HepG2 (cell line): ENCODE measurements at regions not wholly inside any gene's neighbourhood (a gene's known extent, or its start where the extent isn't known, plus 50 kb on each side); places are given as distances from the start of the nearest gene placed in this dataset.

Experiments
- ATAC-seq: fragments of 200-7000 bp; cut with Tn5 transposase; 3 replicates; pipeline ENCODE4 v1.9.1; 2020; ENCODE audit warnings: mild to moderate bottlenecking, moderate library complexity
- BruUV-seq: library from RNA; stranded (reverse); fragments of 400-500 nt; replicated peaks from 2 replicates; lab custom pipeline; 2021; lab: Mats Ljungman, UMichigan
- CTCF ChIA-PET: fragments of 300-600 bp; formaldehyde crosslinking; extraction: SDS; loops from one replicate; lab custom pipeline; 2021; ENCODE audit warnings: low total read pairs, inconsistent platforms, low intra/inter-chr PET ratio; lab: Yijun Ruan, JAX
- POLR2A ChIA-PET: fragments of 350-600 bp; sonication (Branson Sonifier 250); formaldehyde crosslinking; loops from one replicate; lab custom pipeline; 2020; ENCODE audit warnings: antibody characterized with exemption, inconsistent platforms; lab: Yijun Ruan, JAX
- DNase-seq: peaks from one replicate; pipeline ENCODE4 v3.0.0-alpha.2; 2015; ENCODE audit warnings: low spot score
- FAIRE-seq: peaks from 3 replicates; lab custom pipeline; 2011; peaks lifted over from hg19 to GRCh38; lab: Jason Lieb, UNC
- H2AFZ ChIP-seq: one replicate; pipeline ENCODE4 v1.6.1; 2011; ENCODE audit warnings: low read length, inconsistent platforms
- H3K27ac ChIP-seq: fragments of 300-600 bp; 3 replicates; pipeline ENCODE4 v1.8.0; 2011; ENCODE audit warnings: mixed run types, mild to moderate bottlenecking, mixed read lengths, low read length, inconsistent platforms; ENCODE audit not compliant: insufficient read depth; ENCODE audit errors: extremely low read length
- H3K27me3 ChIP-seq, 2 experiments: fragments of 200-600 bp in 1 of 2; 2 replicates in 1 of 2; 3 replicates in 1 of 2; pipeline versions ENCODE4 v1.6.0 to v1.8.0; 2011; ENCODE audit warnings: low read length in 2 of 2, mild to moderate bottlenecking in 2 of 2, moderate library complexity in 2 of 2, inconsistent platforms in 1 of 2; ENCODE audit not compliant: insufficient read depth in 2 of 2, control insufficient read depth in 1 of 2
- H3K36me3 ChIP-seq, 2 experiments: fragments of 200-600 bp in 1 of 2; replicated peaks in 1 of 2; 2 replicates in 1 of 2; 3 replicates in 1 of 2; pipeline versions ENCODE4 v1.5.1 to v1.8.0; 2011; ENCODE audit warnings: low read length in 2 of 2, inconsistent platforms in 1 of 2; ENCODE audit not compliant: insufficient read depth in 2 of 2, control insufficient read depth in 1 of 2
- H3K4me1 ChIP-seq: 2 replicates; pipeline ENCODE4 v1.5.1; 2012; ENCODE audit warnings: low read length, inconsistent platforms; ENCODE audit not compliant: insufficient read depth
- H3K4me2 ChIP-seq: 2 replicates; pipeline ENCODE4 v1.6.0; 2011; ENCODE audit warnings: low read depth, low read length, inconsistent platforms
- H3K4me3 ChIP-seq, 3 experiments: fragments of 200-600 bp in 1 of 3; sonication (generic), shearing (Covaris generic) in 1 of 3; replicated peaks in 1 of 3; 2 replicates each; pipeline ENCODE4 v1.5.1; 2011 to 2016; ENCODE audit warnings: low read length in 3 of 3, inconsistent platforms in 2 of 3, low read depth in 2 of 3, mild to moderate bottlenecking in 2 of 3, control low read depth in 1 of 3, mixed read lengths in 1 of 3; ENCODE audit not compliant: insufficient read depth in 1 of 3
- H3K79me2 ChIP-seq: one replicate; pipeline ENCODE4 v1.6.1; 2011; ENCODE audit warnings: low read length, inconsistent platforms; ENCODE audit not compliant: insufficient read depth
- H3K9ac ChIP-seq: 2 replicates; pipeline ENCODE4 v1.6.0; 2011; ENCODE audit warnings: mild to moderate bottlenecking, low read depth, low read length, inconsistent platforms; ENCODE audit not compliant: insufficient read depth
- H3K9me3 ChIP-seq: 2 replicates; pipeline ENCODE4 v1.5.1; 2012; ENCODE audit warnings: mild to moderate bottlenecking, low read length
- H4K20me1 ChIP-seq: 2 replicates; pipeline ENCODE4 v1.6.0; 2011; ENCODE audit warnings: inconsistent platforms, mild to moderate bottlenecking, low read length, moderate library complexity; ENCODE audit not compliant: insufficient read depth
- EEA1 ChIP-seq: sonication (generic); formaldehyde crosslinking; IDR thresholded peaks from 2 replicates; pipeline ENCODE4 v1.5.1; 2020; ENCODE audit warnings: mild to moderate bottlenecking, missing genetic modification reagents, borderline replicate concordance
- RAD21 ChIP-seq: fragments of 450-650 bp; formaldehyde crosslinking; IDR thresholded peaks from 2 replicates; pipeline ENCODE4 v1.5.0; 2020; ENCODE audit warnings: mild to moderate bottlenecking
- SMC3 ChIP-seq: IDR thresholded peaks from 2 replicates; pipeline ENCODE4 v1.6.1; 2011; ENCODE audit warnings: low read length, improper control_type of control experiment
- STAG1 ChIP-seq: sonication (generic); formaldehyde crosslinking; IDR thresholded peaks from 2 replicates; pipeline ENCODE4 v1.4.0; 2020; ENCODE audit warnings: missing genetic modification reagents
- ZKSCAN8 ChIP-seq: IDR thresholded peaks from 2 replicates; pipeline ENCODE4 v1.6.1; 2016; ENCODE audit warnings: borderline replicate concordance, missing genetic modification reagents, missing compliant biosample characterization
- WGBS: methylation state at CpG from one replicate; pipeline ENCODE4 v1.1.6; 2017; ENCODE audit warnings: low lambda C conversion rate; 5-methylcytosine and 5-hydroxymethylcytosine counted together
- in situ Hi-C: cut with HindIII; loops from 2 replicates; pipeline ENCODE4 v1.10.0; 2017; ENCODE audit warnings: low pct_unique_long_range_greater_than_20kb; ENCODE audit not compliant: extremely low pct_ligation_motif_present
- intact Hi-C: fragments of 100-400 bp; cut with micrococcal nuclease; formaldehyde crosslinking; loops from one replicate; pipeline ENCODE4 v1.10.0; 2022; ENCODE audit not compliant: unreplicated experiment
- TF ChIP-seq, protein P1 (sequence below): sonication (generic); formaldehyde crosslinking; IDR thresholded peaks from 2 replicates; pipeline ENCODE4 v1.5.0; 2020; ENCODE audit warnings: mild to moderate bottlenecking, missing genetic modification reagents, moderate library complexity
- TF ChIP-seq, protein P2 (sequence below): IDR thresholded peaks from 2 replicates; pipeline ENCODE4 v1.6.1; 2012; ENCODE audit warnings: low read depth, low read length, improper control_type of control experiment

DNA sequence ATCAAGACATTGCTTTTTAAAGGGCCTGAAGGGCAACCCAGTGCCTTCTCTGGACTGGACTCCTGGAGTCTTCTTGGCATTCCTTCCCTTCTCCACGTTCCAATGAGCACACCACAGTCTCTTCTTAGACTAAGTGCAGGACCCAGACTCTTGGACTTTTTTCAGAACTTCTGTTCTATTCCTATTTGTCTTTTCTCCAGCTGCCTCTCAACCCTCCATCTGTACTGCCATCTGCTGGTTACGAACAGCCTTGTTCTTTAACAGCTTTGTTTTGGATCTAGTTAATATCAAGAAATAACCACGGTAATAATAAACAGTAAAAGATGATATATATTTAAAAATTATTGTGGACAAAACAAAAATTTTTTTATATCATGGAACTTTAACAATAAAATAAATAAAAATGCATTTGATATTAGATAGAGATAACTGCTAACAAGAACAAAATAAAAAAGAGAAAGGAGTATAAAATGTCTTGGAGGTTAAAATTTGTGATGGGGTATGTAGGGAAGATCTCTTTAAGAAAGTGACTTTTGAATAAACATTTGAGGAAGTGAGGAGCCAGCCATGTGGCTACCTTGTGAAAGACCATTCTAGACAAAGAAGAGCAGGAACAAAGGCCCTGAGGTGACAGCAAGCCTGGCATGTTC is 105.1 kb upstream of the HCRTR2 start:
- H3K4me2 ChIP-seq, result no peak overlapping the region
- FAIRE-seq (peak; percentile 43), ATAC-seq (peak; percentile 69), DNase-seq (peak; percentile 49)
- H2AFZ ChIP-seq, result no peak overlapping the region
- no TSS peak for BruUV-seq
- no peaks in the 10 kb centered on the region for H3K4me1 ChIP-seq
- H4K20me1 ChIP-seq, result no peaks in the 10 kb centered on the region
- no peak overlapping the region for H3K9ac ChIP-seq
- TF ChIP-seq SMC3 (peak; percentile 88), ZKSCAN8 (CRISPR knock-in tag) (no peak), EEA1 (CRISPR knock-in tag) (no peak), RAD21 (CRISPR knock-in tag) (peak; percentile 32; the same call in 1 of the 2 replicates), STAG1 (CRISPR knock-in tag) (peak; percentile 88)
- TF ChIP-seq, protein P1, sequence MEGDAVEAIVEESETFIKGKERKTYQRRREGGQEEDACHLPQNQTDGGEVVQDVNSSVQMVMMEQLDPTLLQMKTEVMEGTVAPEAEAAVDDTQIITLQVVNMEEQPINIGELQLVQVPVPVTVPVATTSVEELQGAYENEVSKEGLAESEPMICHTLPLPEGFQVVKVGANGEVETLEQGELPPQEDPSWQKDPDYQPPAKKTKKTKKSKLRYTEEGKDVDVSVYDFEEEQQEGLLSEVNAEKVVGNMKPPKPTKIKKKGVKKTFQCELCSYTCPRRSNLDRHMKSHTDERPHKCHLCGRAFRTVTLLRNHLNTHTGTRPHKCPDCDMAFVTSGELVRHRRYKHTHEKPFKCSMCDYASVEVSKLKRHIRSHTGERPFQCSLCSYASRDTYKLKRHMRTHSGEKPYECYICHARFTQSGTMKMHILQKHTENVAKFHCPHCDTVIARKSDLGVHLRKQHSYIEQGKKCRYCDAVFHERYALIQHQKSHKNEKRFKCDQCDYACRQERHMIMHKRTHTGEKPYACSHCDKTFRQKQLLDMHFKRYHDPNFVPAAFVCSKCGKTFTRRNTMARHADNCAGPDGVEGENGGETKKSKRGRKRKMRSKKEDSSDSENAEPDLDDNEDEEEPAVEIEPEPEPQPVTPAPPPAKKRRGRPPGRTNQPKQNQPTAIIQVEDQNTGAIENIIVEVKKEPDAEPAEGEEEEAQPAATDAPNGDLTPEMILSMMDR (CRISPR knock-in tag), result peak; percentile 72
- TF ChIP-seq, protein P2, sequence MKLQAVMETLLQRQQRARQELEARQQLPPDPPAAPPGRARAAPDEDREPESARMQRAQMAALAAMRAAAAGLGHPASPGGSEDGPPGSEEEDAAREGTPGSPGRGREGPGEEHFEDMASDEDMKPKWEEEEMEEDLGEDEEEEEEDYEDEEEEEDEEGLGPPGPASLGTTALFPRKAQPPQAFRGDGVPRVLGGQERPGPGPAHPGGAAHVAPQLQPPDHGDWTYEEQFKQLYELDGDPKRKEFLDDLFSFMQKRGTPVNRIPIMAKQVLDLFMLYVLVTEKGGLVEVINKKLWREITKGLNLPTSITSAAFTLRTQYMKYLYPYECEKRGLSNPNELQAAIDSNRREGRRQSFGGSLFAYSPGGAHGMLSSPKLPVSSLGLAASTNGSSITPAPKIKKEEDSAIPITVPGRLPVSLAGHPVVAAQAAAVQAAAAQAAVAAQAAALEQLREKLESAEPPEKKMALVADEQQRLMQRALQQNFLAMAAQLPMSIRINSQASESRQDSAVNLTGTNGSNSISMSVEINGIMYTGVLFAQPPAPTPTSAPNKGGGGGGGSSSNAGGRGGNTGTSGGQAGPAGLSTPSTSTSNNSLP, result 0 out of 2 replicates have a peak, but pooled peaks have one; percentile 24
- no peaks in the 10 kb centered on the region for H3K79me2 ChIP-seq
- ChIA-PET POLR2A (no interaction called here), CTCF (interaction anchor here (1.1 to 4.7 kb wide), 3 partner anchors 191 to 1083 kb away, joined by 4 to 39 read pairs (median 15); no protein-coding TSS in a partner anchor)
- 0% methylated on average over 3 of the region's 3 CpGs for WGBS
- no peak overlapping the region for H3K27ac ChIP-seq
- no peaks in the 10 kb centered on the region for H3K27me3 ChIP-seq
- H3K4me3 ChIP-seq, result no peak overlapping the region
- in situ Hi-C loops (loop anchor here (5.0 to 10.0 kb wide), 3 partner anchors 192 to 1084 kb away; no protein-coding TSS in a partner anchor), intact Hi-C loops (loop anchor here (1.0 kb wide), 5 partner anchors 191 to 1090 kb away; no protein-coding TSS in a partner anchor)
- no peaks in the 10 kb centered on the region for H3K36me3 ChIP-seq
- no peaks in the 10 kb centered on the region for H3K9me3 ChIP-seq
